GM21381 (cell line): ENCODE measurements at regions not wholly inside any gene's neighbourhood (a gene's known extent, or its start where the extent isn't known, plus 50 kb on each side); places are given as distances from the start of the nearest gene placed in this dataset.

Source experiments
- ATAC-seq: cut with Tn5 transposase; IDR thresholded peaks from one replicate; pipeline ENCODE4 v1.9.1; 2021; ENCODE audit warnings: mild to moderate bottlenecking, moderate library complexity; ENCODE audit not compliant: unreplicated experiment

DNA sequence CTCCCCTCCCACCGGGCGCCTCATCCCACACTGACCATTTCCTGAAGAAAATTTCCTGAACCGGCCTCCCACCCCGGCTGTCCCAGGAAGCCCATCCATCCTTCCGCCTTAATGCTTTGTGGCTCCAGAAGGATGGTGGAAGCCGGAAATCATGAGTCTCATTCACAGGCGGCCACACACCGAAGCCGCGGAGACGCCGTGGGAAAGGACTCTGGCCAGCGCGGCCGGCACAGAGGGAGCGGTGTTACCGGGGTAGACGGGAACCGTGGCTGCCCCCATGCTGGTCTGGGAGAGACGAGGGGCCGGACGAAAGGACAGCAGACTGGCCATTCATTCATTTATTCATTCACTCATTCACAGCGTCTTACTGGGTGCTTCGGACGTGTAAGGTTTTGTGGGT, 326.8 kb downstream of the SEC14L1 start:
- ATAC-seq, result no peak

DNA sequence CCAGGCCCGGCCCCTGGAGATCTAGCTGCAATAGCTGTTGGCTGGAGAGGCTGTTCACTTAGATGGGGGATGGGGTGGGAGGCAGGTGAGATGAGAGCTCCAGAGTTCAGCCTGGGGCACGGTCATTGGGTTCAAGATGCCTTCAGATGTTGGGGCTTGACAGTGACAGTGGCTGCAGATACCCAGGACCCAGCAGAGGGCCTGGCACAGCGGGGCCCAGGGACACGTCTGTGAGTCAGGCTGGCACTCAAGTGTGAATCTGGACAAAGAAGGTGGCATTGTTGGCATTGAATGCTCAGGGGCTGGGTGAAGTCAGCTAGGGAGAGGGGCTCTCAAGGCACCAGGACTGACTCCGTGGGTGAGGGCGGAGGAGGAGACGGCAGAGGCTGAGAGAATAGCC, 328.1 kb downstream of the SEC14L1 start:
- ATAC-seq, result no peak

- no peak for ATAC-seq
These were observed 329.6 kb downstream of the SEC14L1 start for GRCh38 chr17:77470330-77470786.

DNA sequence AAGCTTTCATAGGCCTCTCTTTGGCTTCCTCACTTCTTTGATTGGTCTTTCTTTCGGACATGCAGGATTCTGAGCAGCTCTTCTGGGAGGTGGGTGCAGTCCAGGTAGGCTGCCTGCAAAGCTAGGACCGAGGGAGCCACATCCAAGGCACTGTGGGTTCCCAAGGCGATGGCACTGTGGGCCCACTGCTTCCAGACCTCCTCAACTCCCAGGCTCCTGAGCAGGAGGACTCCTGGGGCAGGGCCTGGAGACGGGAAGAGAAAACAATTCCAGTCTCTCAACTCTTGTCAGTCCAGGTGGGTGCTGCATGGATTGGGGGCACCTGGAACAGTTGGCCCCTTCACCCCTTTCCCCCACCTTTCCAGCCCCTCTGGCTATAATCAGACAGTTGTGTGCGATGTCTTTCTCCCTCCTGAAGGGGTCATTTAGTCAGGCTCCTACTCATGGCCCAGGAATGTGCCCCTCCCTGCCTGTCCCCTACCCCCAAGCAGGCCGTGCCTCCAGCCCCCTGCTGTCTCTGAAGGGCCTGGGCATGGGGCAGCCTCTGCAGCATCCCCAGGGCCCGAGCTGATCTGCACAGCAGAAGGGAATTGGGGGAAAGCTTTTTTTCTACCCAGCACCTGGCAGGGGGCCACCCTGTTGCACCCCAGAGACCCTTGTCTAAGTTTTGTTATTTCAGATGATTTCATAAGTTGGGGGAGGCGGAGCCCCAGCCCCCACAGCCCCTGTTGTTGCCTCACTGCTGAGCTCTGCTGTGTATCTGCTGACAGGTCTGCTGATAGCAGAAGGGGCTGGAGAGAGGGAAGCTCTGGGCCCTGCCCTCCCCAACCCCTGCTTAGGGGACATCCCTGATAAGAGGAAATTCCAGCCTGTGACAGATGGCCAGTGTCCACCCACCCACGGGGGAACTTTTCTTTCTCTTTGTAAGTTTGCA, 330.3 kb downstream of the SEC14L1 start:
- ATAC-seq, result no peak

- ATAC-seq, result no peak
These were observed 331.3 kb downstream of the SEC14L1 start for GRCh38 chr17:77471984-77472461.

DNA sequence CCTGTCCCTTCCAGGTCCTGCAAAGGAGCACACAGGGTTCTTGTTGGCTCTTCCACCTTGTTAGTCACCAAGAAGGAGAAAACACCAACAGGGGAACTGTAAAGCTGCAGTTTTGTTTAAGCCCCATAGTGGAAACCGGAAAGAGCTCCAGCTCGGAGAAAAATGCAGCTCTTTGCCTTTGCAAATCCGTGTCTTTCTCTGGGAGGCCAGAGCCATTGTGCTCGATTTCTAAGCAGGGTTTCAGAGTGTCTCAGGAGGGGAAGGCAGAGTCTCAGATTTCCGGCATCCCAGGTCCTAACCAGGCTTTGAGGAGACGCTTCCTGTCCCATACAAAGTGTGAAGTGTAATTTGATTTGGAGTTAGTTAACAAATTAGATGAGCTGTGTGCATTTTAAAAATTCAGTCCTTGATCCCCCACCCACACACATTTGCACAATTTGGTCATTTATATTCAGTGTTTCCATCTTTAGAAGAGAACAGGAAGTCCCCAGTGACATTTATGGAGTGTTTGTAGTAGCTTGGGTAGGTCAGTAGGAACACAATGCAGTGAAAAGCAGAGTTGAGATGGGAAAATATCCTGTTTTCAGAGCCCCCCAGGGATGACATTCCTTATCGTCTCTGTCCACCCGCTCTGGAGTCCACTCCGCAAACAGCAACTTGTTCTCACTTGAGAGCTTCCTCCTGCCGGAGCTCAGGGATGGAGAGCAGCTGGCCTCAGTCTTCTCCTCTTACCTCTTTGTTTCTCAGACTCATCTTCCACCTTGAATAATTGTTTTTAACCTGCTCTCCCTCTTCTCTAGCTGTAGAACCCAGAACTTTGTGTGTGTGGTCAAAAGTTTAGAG, 331.9 kb downstream of the SEC14L1 start:
- ATAC-seq, result no peak

GRCh38 chr17:77473615-77474226, 333.0 kb downstream of the SEC14L1 start:
- no peak for ATAC-seq

GRCh38 chr17:77474292-77474988, 333.7 kb downstream of the SEC14L1 start:
- no peak for ATAC-seq

GRCh38 chr17:77475016-77475976, 334.5 kb downstream of the SEC14L1 start:
- no peak for ATAC-seq

DNA sequence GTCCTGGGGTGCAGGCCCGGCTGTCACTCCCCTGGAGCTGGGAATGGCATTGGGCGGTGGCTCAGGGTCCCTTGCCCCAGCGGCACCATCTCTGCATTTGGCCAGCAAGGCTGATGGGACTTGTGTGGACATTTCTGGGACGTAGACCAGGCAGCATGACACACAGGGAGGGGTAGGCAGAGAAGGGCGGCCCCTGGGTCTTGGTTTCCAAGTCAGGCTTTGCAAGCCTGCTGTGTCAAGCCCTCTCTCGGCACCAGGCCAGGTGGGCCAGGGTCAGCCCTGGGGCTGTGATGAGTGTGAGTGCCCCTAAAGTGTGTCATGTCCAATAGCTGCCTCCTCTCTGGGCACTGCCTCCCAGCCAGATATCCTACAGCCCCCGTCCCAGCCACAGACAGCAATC, 335.2 kb downstream of the SEC14L1 start:
- no peak for ATAC-seq

GRCh38 chr17:77476498-77476897, 335.7 kb downstream of the SEC14L1 start:
- no peak for ATAC-seq

DNA sequence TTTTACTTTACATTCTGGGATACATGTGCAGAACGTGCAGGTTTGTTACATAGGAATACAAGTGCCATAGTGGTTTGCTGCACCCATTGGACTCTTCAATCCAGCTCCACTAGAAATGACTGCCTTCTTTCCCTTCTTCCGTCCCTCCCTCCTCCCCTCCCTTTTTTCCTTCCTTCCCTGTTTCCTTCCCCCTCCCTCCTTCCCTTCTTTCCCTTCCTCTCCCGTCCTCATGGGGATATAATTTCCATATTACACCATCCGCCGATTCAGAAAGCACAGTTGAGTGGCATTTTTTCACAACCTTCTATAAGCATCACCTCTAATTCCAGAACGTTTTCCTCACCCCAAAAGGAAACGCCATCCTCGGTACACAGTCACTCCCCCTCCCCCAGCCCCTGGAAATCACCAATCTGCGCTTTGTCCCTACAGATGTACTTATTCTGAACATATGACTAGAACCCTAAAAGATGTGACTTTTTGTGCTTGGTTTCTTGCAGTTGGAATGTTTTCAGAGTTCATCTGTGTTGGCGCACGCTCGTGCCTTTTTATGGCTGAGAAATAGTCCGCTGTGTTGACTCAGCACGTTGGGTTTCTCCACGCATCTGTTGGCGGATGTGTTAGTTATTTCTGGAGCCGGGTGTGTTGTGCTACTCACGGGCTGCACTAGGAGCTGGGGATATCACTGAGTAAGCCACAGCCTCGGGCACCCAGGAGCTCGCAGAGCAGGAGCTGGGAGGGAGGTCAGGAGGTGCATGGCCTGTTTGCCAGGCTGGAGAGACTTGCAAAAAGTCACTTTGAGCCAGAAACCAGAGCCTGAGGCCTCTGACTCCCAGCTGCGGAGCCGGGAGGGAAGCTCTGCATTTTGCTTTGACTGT, 336.4 kb downstream of the SEC14L1 start:
- ATAC-seq, result no peak

GRCh38 chr17:77478281-77478680, 337.5 kb downstream of the SEC14L1 start:
- no peak for ATAC-seq

GRCh38 chr17:77478899-77479298, 338.1 kb downstream of the SEC14L1 start:
- no peak for ATAC-seq

DNA sequence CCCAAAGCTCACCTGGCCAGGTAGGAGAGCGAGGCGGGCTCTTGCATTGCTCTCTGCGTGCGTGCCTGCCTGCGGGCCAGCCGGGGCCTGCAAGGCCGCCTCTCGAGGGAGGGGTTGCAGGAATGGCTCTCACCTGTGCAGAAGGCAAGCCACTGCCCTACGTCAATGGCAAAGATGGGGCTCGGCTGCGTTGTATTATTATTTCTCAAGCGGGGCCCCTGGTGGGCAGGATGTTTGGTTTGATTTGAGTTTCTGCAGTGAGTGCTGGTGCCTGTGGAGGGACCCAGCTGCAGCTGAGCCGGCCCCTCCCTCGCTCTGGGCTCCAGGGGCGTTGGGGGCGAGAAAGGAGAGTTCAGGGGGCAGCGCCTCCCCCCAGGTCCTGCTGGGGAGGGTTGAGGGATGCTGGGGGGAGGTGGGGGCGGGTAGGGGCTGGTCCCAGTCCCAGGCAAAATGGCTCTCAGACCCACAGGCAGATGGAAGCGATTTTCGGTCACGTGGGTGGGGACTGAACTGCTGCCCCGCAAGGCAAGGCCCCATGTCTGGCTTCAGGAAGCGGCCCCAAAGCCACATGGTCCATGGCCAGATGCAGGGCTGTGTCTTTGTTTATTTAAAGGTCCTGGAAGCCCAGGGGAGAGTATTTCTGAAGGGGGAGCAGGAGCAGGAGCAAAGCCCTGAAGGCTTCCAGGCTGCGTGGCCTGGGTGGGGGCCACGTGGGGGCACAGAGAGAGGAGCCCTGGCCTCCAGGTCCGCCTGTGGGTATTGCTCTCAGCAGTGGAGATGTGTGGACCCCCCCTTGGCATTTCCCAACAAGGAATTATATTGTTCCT, 338.8 kb downstream of the SEC14L1 start:
- no peak for ATAC-seq

DNA sequence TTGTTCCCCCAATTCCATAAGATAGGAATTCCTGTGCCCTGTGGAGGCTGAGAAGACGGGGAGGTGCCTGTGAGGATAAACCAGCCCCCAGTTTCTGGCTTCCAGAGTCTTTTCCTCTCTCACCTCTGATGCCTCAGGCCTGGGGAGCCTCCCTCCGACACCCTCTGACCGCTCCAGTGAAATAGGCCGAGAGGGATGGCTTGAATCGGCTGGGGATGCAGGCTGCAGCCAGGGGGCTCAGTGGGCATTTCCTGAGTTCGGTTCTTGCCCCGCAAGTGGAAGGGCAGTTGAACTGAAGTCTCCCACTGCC, 339.4 kb downstream of the SEC14L1 start:
- no peak for ATAC-seq

DNA sequence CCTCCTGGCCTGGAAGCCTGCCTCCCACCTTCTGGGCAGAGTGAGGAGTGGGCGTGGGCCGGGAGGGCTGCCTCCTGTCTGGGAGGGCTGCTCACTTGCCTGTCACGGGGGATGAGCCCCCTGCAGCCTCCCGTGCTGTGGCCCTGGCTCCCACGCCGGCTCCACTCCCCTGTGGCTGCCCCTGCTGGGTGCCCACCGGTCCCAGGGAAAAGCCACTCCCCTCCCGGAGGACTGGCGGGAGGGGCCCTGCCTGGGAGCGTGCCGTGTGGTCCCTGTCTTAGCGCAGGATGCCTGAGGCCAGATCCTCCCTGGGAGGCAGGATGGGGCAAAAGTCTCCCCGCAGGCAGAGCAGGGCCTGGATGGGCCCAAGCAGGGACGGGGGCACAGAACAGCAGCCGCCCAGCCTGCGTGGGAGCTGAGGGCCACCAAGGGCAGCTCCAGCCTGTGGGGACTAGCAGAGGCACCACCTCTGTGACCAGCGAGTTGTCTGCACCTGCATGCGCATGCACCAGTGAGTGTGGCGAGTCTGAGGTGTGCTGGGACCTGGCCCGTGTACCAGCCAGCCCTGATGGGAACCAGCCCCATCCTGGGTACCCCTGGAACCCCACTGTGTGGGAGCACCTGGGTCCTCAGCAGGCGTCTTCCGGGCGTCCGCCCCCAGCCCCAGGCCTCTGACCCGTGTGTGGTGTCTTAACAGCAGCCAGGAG, 339.9 kb downstream of the SEC14L1 start:
- ATAC-seq, result no peak
